Heart left ventricle (tissue), 16 donors: ENCODE measurements at regions not wholly inside any gene's neighbourhood (a gene's known extent, or its start where the extent isn't known, plus 50 kb on each side); places are given as distances from the start of the nearest gene placed in this dataset.

Source experiments
- ATAC-seq, 4 donors: fragments of 200-7000 bp; cut with Tn5 transposase; one replicate each; pipeline ENCODE4 v1.9.1; 2020 to 2022; ENCODE audit warnings: moderate library complexity in 4 of 4, mild to moderate bottlenecking in 3 of 4, moderate number of reproducible peaks in 1 of 4
- DNase-seq, 5 donors: peaks; one replicate each; pipeline ENCODE4 v3.0.0-alpha.2; 2020
- H3K27ac ChIP-seq, 12 donors: fragments of 200-600 bp; sonication (generic) in 4 of 12; one replicate each; pipeline versions ENCODE4 v1.5.0 to v1.8.0; 2016 to 2022; ENCODE audit warnings: mild to moderate bottlenecking in 2 of 12
- H3K27me3 ChIP-seq, 9 donors: fragments of 200-600 bp; sonication (generic) in 2 of 9; one replicate each; pipeline versions ENCODE4 v1.5.1 to v1.8.0; 2016 to 2022; ENCODE audit warnings: mild to moderate bottlenecking in 3 of 9
- H3K36me3 ChIP-seq, 9 donors: fragments of 200-600 bp; sonication (generic) in 2 of 9; one replicate each; pipeline versions ENCODE4 v1.5.0 to v1.8.0; 2018 to 2022; ENCODE audit warnings: mild to moderate bottlenecking in 2 of 9
- H3K4me1 ChIP-seq, 12 donors: fragments of 200-600 bp; sonication (generic) in 4 of 12; one replicate each; pipeline versions ENCODE4 v1.5.0 to v1.8.0; 2016 to 2022; ENCODE audit warnings: mild to moderate bottlenecking in 3 of 12
- H3K4me3 ChIP-seq, 12 donors: fragments of 200-600 bp; sonication (generic) in 4 of 12; one replicate each; pipeline versions ENCODE4 v1.5.0 to v1.8.0; 2017 to 2022; ENCODE audit warnings: mild to moderate bottlenecking in 9 of 12, moderate library complexity in 4 of 12
- H3K9me3 ChIP-seq, 12 donors: fragments of 200-600 bp; sonication (generic) in 4 of 12; one replicate each; pipeline versions ENCODE4 v1.5.0 to v1.8.0; 2016 to 2022; ENCODE audit warnings: mild to moderate bottlenecking in 1 of 12
- POLR2A ChIP-seq, 2 donors: fragments of 450-650 bp; IDR thresholded peaks; one replicate each; pipeline ENCODE4 v1.6.1; 2017; ENCODE audit warnings: antibody characterized with exemption in 2 of 2, mild to moderate bottlenecking in 2 of 2, moderate library complexity in 2 of 2
- WGBS, 4 donors: extraction: QIAGEN DNeasy Blood & Tissue Kit in 2 of 4; methylation state at CpG; one replicate each; pipeline versions ENCODE4 v1.1.5 to v1.1.7; 2013 to 2018; 5-methylcytosine and 5-hydroxymethylcytosine counted together
- intact Hi-C, 10 donors: fragments of 100-400 bp; cut with DNase I; formaldehyde crosslinking; loops; one replicate each; pipeline versions ENCODE4 v1.11.1 to v1.14.2; 2022
- TF ChIP-seq, protein P1 (sequence below), 12 donors: fragments of 200-600 bp; sonication (generic) in 4 of 12; IDR thresholded peaks; one replicate each; pipeline versions ENCODE4 v1.5.0 to v1.8.0; 2018 to 2022; ENCODE audit warnings: antibody characterized with exemption in 12 of 12, mild to moderate bottlenecking in 5 of 12
- donor health status: ischemic (EF 13 %, LVEDD 7.1; RV severe dilation, severe dysfunction).
- donor health status: healthy with polysubstance abuse.
- donor health status: DM: no; HTN: yes; CAD: no.
- donor health status: DM: no; HTN: no; CAD: no.
- donor health status: ischemic (EF 25% LVEDD 6.9; RV normal size, moderate dysfunction).
- donor health status: ischemic (EF 25% LVEDD 5.7; RV mildly dilated, moderate dysfunction).
- donor health status: healthy.
- donor health status: DM: yes; HTN: yes; CAD: no.
- donor health status: ischemic (EF 35%, LVEDD 5.7; RV mildly dilated, moderate dysfunction).
- donor health status: nonischemic (EF 11% LVEDD 7.7; RV severe dilation, severe dysfunction).
- donor health status: DM: yes; HTN: yes; CAD: no.
- donor health status: PGD.
- donor health status: ischemic (EF 29% LVEDD 5.4; RV normal size, mild dysfunction).
- donor health status: nonischemic (EF 23%, LVEDD 6.1; RV moderate dilation, normal function).

DNA sequence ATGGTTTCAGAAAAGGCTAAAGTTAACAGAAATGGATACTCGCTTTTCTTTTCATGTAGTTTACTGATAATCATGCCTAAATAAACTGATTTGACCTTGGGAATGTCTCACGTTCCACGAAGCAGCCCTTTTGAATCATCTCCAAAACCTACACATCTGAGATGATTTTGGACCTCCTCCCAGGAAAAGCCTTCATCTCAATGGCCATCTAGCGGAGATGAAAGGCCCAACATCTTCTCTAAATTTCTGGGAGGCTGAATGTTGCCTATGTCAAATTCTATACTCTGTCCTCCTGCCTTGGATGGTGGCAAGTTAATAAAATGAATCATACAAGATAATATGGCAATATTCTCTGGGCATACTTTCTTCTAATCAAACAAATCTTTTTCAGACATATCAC is 448.5 kb downstream of the ZEB2 start:
- H3K27me3 ChIP-seq: no peaks in the 10 kb centered on the region
- DNase-seq (no peak), ATAC-seq (no peak)
- intact Hi-C loops: loop anchor here in 1 of 10 donors (10.0 kb wide), 1 partner anchor 557 kb away; no protein-coding TSS in a partner anchor
- no peak overlapping the region for H3K27ac ChIP-seq
- WGBS, 4 donors: 57 to 67% (median 65%) methylated on average over 4 of the region's 4 CpGs
- no peaks in the 10 kb centered on the region for H3K4me1 ChIP-seq
- TF ChIP-seq, protein P1, sequence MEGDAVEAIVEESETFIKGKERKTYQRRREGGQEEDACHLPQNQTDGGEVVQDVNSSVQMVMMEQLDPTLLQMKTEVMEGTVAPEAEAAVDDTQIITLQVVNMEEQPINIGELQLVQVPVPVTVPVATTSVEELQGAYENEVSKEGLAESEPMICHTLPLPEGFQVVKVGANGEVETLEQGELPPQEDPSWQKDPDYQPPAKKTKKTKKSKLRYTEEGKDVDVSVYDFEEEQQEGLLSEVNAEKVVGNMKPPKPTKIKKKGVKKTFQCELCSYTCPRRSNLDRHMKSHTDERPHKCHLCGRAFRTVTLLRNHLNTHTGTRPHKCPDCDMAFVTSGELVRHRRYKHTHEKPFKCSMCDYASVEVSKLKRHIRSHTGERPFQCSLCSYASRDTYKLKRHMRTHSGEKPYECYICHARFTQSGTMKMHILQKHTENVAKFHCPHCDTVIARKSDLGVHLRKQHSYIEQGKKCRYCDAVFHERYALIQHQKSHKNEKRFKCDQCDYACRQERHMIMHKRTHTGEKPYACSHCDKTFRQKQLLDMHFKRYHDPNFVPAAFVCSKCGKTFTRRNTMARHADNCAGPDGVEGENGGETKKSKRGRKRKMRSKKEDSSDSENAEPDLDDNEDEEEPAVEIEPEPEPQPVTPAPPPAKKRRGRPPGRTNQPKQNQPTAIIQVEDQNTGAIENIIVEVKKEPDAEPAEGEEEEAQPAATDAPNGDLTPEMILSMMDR (IDR thresholded peaks at IDR 0.05): peak in 6 of 12 donors; percentile 12 to 29 (median 22)
- TF ChIP-seq POLR2A (IDR thresholded peaks at IDR 0.05): no peak
- H3K36me3 ChIP-seq: no peaks in the 10 kb centered on the region
- no peaks in the 10 kb centered on the region for H3K9me3 ChIP-seq
- H3K4me3 ChIP-seq: no peak overlapping the region

GRCh38 chr2:144067506-144067905 is 452.4 kb downstream of the ZEB2 start:
- Histone ChIP-seq H3K27ac (no peak overlapping the region), H3K9me3 (no peaks in the 10 kb centered on the region), H3K4me3 (no peak overlapping the region), H3K4me1 (no peaks in the 10 kb centered on the region), H3K36me3 (no peaks in the 10 kb centered on the region), H3K27me3 (no peaks in the 10 kb centered on the region)
- TF ChIP-seq, protein P1 (IDR thresholded peaks at IDR 0.05): no peak
- no peak for TF ChIP-seq POLR2A (IDR thresholded peaks at IDR 0.05)
- DNase-seq: no peak
- intact Hi-C loops: no loop called here
- WGBS, 4 donors: 87 to 98% (median 95%) methylated on average over 2 of the region's 2 CpGs
- ATAC-seq: no peak

DNA sequence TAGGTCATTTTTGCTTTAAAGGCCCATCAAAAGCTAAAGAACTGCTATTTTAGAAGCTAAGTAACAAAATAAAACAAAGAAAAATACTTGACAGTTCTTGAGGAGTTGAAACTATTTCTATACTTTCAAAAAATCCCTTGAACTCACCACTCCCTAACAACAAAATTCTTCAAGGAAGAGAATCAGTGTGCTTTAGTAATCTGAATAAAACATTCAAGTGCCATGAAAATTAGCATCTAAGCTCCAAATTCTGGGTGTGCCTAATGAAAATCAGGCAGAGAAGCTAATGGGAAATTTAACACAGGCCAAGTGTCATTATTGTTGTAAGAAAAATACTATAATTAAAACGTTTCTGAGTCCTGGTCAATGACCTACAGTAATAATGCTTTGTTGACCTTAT is 456.3 kb downstream of the ZEB2 start:
- no peaks in the 10 kb centered on the region for H3K9me3 ChIP-seq
- 67 to 77% (median 73%) methylated on average over 1 of the region's 1 CpG for WGBS, 4 donors
- H3K36me3 ChIP-seq: no peaks in the 10 kb centered on the region
- ATAC-seq (no peak), DNase-seq (no peak)
- no peaks in the 10 kb centered on the region for H3K27me3 ChIP-seq
- H3K27ac ChIP-seq: no peak overlapping the region
- no peaks in the 10 kb centered on the region for H3K4me1 ChIP-seq
- no peak overlapping the region for H3K4me3 ChIP-seq
- TF ChIP-seq POLR2A (IDR thresholded peaks at IDR 0.05): no peak
- TF ChIP-seq, protein P1 (IDR thresholded peaks at IDR 0.05): no peak
- intact Hi-C loops: no loop called here

GRCh38 chr2:144054911-144055310 is 465.0 kb downstream of the ZEB2 start:
- ATAC-seq (no peak), DNase-seq (no peak)
- no peaks in the 10 kb centered on the region for H3K27me3 ChIP-seq
- intact Hi-C loops: no loop called here
- WGBS, 4 donors: 72 to 84% (median 78%) methylated on average over 1 of the region's 1 CpG
- H3K36me3 ChIP-seq: no peaks in the 10 kb centered on the region
- TF ChIP-seq, protein P1 (IDR thresholded peaks at IDR 0.05): no peak
- TF ChIP-seq POLR2A (IDR thresholded peaks at IDR 0.05): no peak
- H3K4me1 ChIP-seq: peaks cover 0 to 5% (median 0%) of the 10 kb centered on the region in 12 donors
- H3K4me3 ChIP-seq: no peak overlapping the region
- no peak overlapping the region for H3K27ac ChIP-seq
- H3K9me3 ChIP-seq: no peaks in the 10 kb centered on the region
